Activated CD4-positive, alpha-beta T cell treated with anti-CD3 and anti-CD28 coated beads, Interleukin-2, Interleukin-4, amounts not matched to agents 100 ng/mL and 50 ng/mL, durations not matched to agents 16 hours and 8 hours (primary cell): ENCODE measurements at regions not wholly inside any gene's neighbourhood (a gene's known extent, or its start where the extent isn't known, plus 50 kb on each side); places are given as distances from the start of the nearest gene placed in this dataset.

Experiments
- DNase-seq: peaks from one replicate; pipeline ENCODE4 v3.0.0-alpha.2; 2020; ENCODE audit warnings: low spot score

GRCh38 chr14:78073028-78073427, 97.1 kb upstream of the NRXN3 start:
- no peak for DNase-seq

GRCh38 chr14:78074561-78074960, 95.6 kb upstream of the NRXN3 start:
- no peak for DNase-seq

GRCh38 chr14:78075033-78075432, 95.1 kb upstream of the NRXN3 start:
- no peak for DNase-seq

- no peak for DNase-seq
Observed at GRCh38 chr14:78075555-78076277, 94.5 kb upstream of the NRXN3 start.

GRCh38 chr14:78081245-78081644, 88.9 kb upstream of the NRXN3 start:
- DNase-seq = no peak

- no peak for DNase-seq
Observed at GRCh38 chr14:78083837-78084236, 86.3 kb upstream of the NRXN3 start.

GRCh38 chr14:78086342-78086741, 83.8 kb upstream of the NRXN3 start:
- DNase-seq = no peak

GRCh38 chr14:78088916-78089315, 81.3 kb upstream of the NRXN3 start:
- DNase-seq = no peak

GRCh38 chr14:78090864-78091263, 79.3 kb upstream of the NRXN3 start:
- DNase-seq = no peak

GRCh38 chr14:78091361-78091760, 78.8 kb upstream of the NRXN3 start:
- no peak for DNase-seq

GRCh38 chr14:78092040-78092439, 78.1 kb upstream of the NRXN3 start:
- DNase-seq = no peak

- no peak for DNase-seq
Observed at GRCh38 chr14:78103271-78103670, 66.9 kb upstream of the NRXN3 start.

GRCh38 chr14:78104160-78104559, 66.0 kb upstream of the NRXN3 start:
- DNase-seq = no peak

- DNase-seq = no peak
Observed at GRCh38 chr14:78104655-78105054, 65.5 kb upstream of the NRXN3 start.

GRCh38 chr14:78106381-78106780, 63.8 kb upstream of the NRXN3 start:
- DNase-seq = no peak

- DNase-seq = no peak
Observed at GRCh38 chr14:78107166-78107565, 63.0 kb upstream of the NRXN3 start.

- no peak for DNase-seq
Observed at GRCh38 chr14:78119440-78119839, 50.7 kb upstream of the NRXN3 start.
